NCI-H2196 (cell line): ENCODE measurements at regions not wholly inside any gene's neighbourhood (a gene's known extent, or its start where the extent isn't known, plus 50 kb on each side); places are given as distances from the start of the nearest gene placed in this dataset.

Source experiments
- DNase-seq: peaks from one replicate; lab custom pipeline; 2025; ENCODE audit not compliant: unreplicated experiment; lab: John Stamatoyannopoulos, UW

DNA sequence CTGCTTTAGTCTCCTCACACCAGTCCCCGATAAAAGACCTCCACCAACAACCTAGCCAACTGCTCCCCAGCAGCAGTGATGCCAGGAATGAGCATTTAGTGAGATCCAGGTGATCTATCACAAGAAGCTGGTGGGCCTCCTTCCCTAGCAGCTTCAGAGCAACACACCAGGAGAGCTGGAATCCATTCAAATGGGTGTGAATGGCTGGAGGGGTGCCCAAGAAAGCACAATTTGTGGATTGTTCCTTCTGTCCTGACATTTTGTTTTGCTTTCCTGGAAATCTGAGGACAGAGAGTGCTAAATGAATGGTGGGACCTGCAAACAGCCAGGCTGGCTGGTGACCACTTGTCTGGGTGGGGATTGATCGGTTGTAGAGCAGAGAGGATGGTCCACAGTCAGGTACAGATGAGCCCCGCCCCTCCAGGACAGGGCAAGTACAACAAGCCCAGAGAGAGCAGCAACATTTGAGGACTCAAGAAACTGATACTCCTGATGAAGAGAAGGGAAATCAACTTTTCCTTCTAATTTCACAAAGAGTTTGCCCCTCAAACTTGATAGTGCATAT, 316.8 kb downstream of the VPS13C start:
- no peak for DNase-seq

- no peak for DNase-seq
These were observed 317.7 kb downstream of the VPS13C start for GRCh38 chr15:61742591-61742990.

- no peak for DNase-seq
These were observed 323.5 kb downstream of the VPS13C start for GRCh38 chr15:61736790-61737189.

DNA sequence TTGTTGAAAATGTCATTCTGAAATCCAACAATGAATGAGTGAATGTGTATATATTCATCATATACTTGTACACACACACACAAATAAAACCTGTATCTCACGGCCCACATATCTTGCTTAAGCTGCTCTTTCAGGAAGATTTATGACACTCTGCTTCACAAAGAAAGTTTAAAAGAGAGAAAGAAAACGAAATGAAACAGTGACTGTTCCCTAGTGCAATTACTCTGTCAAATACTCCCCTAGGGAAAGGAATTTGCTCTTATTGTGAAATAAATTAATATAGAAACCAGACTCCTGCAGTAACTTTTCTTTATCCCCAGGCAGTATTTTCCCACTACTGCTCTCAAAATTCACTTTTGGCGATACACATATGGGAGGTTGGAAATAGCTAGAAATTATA, 329.1 kb downstream of the VPS13C start:
- DNase-seq, result no peak

- no peak for DNase-seq
These were observed 330.6 kb downstream of the VPS13C start for GRCh38 chr15:61729646-61730045.

GRCh38 chr15:61726166-61726565, 334.1 kb downstream of the VPS13C start:
- DNase-seq, result no peak

DNA sequence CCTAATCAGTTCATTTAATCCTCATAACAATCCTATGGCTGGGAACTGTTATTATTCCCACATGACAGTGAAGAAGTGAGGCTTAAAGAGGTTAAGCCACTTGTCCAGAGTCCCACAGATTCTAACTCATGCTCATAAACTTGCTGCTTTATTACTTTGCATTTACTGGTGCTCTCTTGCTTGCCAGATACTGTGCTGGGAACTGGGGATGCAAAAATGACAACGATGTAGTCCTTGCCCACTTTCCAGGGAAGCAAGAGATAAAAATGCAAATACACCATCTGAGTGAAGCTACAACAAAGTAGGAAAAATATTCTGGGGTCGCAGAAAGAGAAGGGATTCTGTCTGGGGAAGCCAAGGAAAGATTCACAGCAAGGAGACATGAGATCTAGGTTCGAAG, 335.0 kb downstream of the VPS13C start:
- DNase-seq, result no peak

- DNase-seq, result no peak
These were observed 335.9 kb downstream of the VPS13C start for GRCh38 chr15:61724251-61724939.

GRCh38 chr15:61721418-61721817, 338.8 kb downstream of the VPS13C start:
- DNase-seq, result no peak

- DNase-seq, result no peak
These were observed 340.0 kb downstream of the VPS13C start for GRCh38 chr15:61720197-61720704.

DNA sequence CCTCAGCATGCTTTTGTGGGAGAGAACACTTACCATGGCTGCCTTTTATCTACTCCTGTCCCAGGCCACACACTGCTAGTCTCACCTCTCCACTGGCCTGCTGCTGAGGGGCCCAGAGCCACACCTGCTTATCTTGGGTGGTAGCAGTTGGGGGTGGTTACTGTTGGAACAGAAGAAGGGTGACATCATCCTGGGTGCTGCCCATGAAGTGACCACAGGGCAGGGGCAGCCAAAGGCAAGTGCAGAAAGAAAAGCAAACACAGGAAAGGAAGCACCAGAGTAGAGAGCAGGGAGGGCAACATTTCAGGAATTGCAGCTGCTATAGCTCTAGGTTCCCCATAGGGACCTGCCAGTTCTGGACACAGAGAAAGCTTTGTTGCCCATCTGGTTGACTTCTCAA, 345.2 kb downstream of the VPS13C start:
- peak; percentile 75 for DNase-seq

GRCh38 chr15:61712129-61712759, 348.0 kb downstream of the VPS13C start:
- DNase-seq, result no peak

DNA sequence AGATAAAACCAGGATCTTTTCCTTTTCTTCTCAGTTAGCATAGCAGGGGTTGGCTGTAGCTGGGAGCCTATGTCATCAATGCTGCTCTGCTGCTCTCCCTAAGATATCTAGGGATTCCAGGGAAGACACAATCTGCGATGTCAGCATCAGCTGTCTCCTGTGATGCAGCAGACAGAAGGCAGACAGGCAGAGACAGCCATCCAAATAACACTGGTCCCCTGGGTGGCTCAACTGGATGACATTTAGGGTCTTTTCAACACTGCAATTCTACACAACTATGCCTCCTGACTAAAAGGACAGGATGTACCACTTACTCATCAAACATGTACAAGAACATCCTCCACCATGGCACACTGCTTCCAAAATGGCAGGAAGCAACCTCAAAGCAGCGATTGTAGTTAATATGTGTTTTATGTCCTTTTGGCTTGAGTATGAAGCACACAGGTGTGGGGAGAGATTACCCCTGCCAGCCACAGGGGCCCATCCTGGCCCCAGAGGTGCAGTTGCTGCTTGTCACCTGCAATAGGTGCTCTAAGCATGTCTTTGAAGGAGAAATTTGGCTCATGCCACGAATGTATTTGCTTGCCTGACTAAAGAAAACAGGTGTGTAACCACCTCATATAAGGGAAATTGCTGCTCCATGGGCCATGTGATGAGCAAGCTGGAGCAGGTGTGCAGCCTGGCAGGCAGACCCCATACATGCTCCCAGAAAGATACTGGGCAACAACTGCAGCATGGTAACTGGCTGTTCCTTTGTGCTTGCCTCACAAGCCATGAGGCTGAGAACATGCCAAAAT, 357.8 kb downstream of the VPS13C start:
- peak; percentile 77 for DNase-seq

- no peak for DNase-seq
These were observed 358.8 kb downstream of the VPS13C start for GRCh38 chr15:61701455-61701854.

DNA sequence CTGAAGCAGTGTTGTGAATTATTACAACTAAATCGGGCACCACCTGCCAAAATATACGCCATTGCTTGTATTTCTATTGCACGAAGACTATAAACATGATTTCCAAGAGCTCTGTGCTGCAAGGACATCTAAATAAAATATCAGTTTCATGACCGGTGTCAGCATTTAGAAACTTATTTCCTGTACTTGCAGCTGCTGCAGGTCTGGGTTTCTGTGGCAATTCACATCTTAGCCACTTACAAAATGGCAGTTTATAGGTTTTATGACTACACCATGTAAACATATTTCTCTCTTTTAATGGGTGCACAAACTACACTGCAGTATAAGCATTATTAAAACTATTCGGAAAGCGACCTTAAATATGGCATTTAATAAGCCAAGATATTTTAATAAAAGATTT, 359.4 kb downstream of the VPS13C start:
- no peak for DNase-seq

DNA sequence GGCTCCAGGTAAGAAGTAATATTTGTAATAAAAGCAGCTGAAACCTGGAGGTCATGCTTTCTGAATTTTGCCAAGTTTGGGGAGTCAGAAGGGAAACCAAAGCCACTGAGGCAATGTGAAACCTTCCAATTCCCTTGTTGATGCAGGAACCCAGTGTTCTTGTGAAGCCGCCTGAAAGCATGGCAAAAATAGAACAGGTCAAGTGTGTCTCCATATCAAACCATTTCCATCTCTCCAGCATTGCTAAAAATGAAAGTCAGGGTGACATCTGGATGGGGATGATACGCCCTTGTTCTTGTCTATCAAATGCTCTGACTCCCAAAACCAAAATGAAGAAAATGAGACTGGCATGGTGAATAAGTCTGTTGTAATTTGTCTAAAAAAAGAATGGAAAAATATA, 362.5 kb downstream of the VPS13C start:
- DNase-seq, result no peak

DNA sequence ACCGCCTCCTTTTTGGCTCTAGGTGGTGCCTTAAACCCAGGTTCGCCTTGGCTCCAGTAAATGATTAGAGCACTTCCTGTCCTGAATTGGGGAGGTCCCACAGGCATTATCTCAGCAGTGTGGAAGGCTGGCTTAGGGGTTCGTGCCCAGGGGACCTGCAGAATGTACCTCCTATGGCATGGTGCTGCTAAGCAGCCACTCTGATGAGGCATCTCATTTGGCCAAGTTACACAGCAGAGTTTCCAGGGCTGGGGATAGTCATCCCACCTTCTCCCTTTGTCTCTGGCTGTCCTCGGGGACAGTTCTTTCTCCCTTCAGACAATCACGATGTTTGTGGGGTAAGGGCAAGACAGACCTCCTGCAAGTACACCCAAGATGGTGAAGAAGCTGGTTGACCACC, 371.2 kb downstream of the VPS13C start:
- DNase-seq, result no peak

- DNase-seq, result no peak
These were observed 372.6 kb downstream of the VPS13C start for GRCh38 chr15:61687651-61688050.

- DNase-seq, result no peak
These were observed 373.1 kb downstream of the VPS13C start for GRCh38 chr15:61687124-61687523.

- DNase-seq, result no peak
These were observed 374.3 kb downstream of the VPS13C start for GRCh38 chr15:61685971-61686370.

DNA sequence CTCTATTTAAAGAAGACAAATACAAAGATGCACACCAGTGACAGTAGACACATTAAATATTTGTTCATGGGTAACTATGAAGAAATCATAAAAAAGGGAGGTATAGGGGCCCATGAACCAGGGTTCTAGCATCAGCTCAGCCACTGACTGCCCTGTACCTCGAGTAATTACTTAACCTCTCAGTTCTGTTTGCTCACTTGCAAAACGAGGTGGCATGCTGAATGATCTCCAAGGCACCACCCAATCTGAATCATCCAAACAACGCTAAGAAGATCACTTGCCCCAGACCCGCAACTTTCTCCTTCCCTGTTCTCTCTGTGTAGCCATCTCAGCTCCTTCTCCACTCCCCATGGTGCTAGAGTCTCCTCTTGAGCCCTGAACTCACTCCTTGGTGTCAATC, 374.7 kb downstream of the VPS13C start:
- DNase-seq, result no peak
